Activated CD4-positive, alpha-beta T cell treated with anti-CD3 and anti-CD28 coated beads, Interleukin-2, amount 50 U/mL, for 48 hours (primary cell): ENCODE measurements at regions not wholly inside any gene's neighbourhood (a gene's known extent, or its start where the extent isn't known, plus 50 kb on each side); places are given as distances from the start of the nearest gene placed in this dataset.

ENCODE experiments used
- DNase-seq, 2 experiments: peaks; one replicate each; pipeline ENCODE4 v3.0.0-alpha.2; 2020

DNA sequence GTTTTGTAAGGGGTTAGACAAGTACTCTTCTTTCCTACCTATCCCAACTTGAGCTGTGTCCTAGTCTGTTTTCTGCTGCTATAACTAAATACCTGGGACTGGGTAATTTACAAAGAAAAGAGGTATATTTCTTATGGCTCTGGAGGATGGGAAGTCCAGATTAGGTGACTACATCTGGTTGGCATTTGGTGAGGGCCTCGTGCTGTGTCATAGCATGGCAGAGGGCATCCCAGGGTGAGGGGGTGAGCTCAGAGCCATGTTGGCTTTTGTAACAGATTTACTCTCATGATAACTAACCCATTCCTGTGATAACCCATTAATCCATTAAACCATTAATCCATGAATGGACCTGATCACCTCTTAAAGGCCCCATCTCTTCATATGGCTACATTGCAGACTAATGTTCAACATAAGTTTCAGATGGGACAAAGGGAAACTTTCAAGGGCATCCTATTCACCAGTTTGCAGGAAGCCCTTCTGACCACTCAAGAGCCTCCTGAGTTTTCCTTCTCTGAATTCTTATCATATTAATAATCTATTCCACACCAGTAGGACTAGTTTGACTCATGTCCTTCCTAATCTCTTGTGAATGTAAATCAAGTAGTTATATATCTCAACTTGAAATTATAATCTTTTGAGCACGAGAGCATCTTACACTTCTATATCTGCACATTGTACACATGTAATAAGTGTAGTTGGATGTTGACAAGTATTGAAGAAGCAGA is 185.7 kb upstream of the ZPLD1 start:
- DNase-seq: no peak

GRCh38 chr3:102255736-102256135 is 179.1 kb upstream of the ZPLD1 start:
- DNase-seq: no peak

DNA sequence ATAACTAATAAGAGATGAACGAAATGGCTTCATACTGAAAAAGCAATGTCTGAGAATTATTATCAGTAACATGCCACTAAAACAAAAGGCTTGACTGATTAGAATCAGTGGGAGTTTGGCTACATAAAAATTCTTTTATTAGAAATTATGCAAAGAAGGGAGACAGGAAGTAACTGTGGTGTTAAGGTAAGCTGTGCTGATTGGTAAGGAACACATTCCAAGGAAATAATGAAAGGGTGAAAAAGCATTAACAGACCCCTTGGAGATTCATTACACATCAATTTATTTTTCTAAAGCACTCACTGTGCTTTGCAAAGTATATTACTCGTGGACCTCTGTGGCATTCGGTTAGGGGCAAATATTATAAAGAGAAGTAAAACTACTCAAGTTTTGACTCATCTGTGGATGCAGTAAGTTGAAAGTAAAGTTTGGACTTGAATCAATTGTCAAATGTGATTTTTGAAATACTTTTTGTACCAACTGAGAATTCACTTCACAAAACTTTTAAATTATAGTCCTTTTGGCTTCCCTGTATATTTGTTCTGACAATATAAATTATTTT is 176.1 kb upstream of the ZPLD1 start:
- DNase-seq: no peak

DNA sequence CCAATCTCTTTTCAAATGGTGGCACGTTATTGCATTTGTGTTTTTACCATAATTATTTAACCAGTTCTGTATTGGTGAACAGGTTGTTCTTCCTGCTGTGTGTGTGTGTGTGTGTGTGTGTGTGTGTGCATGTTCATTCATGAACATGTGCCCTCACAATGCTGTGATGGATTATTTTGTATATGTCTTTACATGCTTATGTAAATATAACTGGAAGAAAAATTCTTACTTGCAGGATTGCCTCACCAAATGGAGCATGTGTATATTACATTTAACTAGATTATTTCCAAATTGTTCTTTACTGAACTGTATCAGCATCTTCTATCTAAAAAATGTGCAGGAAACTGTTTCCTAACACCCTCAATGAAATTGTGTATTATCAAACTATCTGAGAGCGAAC is 175.2 kb upstream of the ZPLD1 start:
- no peak for DNase-seq

- no peak for DNase-seq
Observed at GRCh38 chr3:102265720-102266119, 169.1 kb upstream of the ZPLD1 start.

DNA sequence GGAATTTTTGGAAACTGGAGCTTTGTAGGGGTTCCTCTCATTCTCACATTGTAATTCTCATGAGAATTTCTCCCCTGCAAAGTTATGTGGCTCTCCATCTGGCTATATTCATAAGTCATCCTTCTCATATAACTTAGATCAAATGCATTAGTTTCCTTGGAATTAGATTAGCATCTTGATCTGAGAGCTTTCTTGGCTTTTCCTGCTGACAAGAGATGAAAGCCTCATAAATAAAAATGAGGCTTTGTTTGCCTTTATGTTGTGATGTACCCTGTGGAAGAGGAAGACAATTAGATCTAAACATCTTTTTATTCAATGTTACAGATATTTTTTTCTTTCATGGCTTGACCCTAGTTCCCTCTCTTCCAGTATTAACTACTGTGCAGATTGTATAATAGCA is 165.4 kb upstream of the ZPLD1 start:
- no peak for DNase-seq

- DNase-seq: no peak
Observed at GRCh38 chr3:102290241-102290640, 144.6 kb upstream of the ZPLD1 start.

DNA sequence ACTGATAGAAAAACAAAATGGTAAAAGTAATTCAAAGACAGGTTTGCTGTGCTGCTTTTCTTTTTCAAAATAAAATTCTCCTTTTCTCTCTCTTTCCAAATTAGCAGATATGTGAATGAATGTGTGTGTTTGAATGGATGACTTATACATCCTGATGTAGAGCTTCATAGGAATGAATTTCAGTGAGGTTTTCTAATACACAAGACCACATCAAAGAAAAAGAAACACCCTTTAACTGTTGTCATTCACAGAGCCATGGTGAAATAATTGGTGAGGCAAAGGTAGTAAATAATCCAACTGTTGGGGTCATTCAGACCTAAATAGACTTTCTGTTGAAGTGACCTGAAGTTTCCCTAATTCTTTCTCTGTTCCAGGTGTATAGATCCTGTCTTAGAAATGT is 139.1 kb upstream of the ZPLD1 start:
- DNase-seq: no peak

- no peak for DNase-seq
Observed at GRCh38 chr3:102297072-102297658, 137.7 kb upstream of the ZPLD1 start.

DNA sequence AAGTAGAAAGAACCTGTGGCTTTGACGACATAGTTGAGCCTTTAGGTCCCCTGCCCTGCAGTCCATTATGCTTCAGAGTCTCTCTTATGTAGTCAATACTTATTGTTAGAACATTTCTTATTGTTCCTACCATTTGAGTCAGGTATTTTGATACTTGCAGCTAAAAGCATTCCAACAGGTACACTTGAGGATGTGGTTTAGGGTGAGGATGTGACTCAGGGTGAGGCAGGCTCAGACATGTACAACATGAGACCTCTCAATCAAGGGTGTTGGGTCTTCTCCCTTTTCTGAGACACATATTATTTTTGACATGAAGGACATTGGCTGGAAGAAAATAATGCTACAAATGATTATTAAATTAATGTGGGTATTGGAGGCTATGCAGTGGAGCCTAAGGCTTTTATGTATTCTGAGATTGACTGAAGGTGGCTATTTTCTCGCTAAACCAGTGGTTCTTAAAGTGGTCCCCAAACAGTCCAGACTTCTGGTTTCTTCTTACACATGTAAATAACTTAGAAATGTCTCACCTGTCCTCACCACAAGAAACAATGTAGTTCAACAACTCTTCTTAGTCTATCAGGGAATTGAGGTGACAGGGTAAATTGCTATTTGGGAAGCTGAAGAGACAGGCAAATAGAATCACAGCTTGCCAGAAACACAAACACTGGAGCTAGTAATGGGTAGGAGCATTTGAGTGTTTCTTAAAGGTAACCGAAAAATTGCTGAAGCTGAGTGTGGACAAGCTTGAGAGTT is 135.5 kb upstream of the ZPLD1 start:
- no peak for DNase-seq

DNA sequence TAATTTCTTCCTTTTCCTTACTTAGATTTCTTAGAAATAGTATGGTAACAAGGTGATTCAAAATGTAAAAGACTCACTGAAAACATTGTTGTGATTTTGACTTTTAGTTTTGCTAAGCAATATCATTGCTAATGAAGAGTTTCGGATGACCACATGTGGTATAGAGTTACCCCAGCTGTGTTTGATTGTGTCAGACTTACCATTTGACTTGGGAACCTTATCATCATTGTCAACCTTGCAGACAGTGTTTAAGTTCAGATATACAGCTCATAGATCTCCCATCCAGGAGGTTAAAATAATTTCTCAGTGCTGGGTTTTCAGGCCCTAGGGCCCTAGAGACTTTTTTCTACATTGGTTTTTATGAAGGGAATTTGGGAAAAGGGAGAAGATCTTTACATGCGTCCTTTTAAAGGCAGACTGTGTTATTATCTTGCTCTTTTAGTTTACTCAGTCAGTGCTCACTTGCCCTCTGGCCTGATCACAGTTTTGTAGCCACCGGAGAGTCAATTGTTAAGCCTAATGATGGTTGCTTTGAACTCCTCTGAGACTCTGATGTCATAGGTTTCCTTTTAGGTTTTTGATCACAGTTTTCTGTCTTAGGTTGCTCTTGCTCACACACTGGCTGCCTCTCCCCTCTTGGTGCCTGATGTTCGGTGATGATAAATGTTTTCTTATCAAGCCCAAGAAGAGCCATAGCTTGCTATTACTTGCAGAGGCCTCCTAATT is 133.5 kb upstream of the ZPLD1 start:
- DNase-seq: no peak

DNA sequence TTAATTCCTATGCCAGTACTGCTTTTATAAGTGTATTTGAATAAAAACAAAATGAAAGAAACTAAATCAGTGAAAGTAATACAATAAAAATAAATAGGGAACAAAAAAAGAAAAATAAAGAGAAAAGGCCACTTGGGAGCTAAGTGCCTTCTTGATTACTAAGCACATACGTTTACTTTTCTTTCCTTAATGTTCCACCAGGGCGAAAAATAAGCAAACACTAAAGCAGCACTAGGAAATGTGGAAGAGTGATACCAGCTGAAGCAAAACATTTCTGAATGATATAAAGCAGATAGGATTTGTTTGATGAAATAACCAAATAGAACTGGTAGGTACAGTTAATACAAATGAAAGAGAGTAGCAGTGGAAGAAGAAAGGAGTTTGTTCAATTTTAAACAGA is 132.8 kb upstream of the ZPLD1 start:
- DNase-seq: no peak

GRCh38 chr3:102304550-102304949 is 130.3 kb upstream of the ZPLD1 start:
- no peak for DNase-seq

DNA sequence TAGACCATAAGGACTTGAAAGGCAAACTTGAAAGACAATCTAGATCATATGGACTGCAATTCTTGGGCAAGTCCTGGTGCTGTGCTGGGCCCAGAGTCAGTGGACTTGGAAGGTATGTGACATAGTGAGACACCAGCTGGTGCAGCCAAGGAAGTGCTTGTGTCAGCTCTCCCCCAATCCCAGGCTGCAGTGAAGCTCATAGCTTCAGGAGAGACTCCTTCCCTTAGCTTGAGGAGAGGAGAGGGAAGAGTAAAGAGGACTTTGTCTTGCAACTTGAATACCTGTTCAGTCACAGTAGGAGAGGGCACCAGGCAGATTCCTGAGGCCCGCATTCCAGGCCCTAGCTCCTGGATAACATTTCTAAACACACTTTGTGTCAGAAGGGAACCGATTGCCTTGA is 127.4 kb upstream of the ZPLD1 start:
- DNase-seq: no peak

- DNase-seq: no peak
Observed at GRCh38 chr3:102329066-102329465, 105.7 kb upstream of the ZPLD1 start.

DNA sequence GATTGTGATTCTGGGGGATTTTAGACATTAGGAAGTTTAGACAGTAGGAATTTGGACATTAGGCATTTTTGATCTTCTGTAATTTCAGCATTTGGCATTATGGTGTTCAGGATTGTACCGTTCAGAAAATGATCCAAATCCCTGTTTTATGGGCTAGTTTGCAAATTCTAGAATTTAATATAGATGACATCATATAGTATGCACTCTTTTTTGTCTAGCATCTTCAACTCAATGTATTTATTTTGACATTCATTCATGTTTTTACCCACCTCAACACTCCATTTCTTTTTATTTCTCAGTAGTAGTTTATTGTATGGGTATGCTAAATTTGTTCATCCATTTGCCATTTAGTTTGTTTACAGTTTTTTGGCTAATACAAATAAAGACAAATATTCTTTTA is 105.3 kb upstream of the ZPLD1 start:
- DNase-seq: no peak

GRCh38 chr3:102332205-102332604 is 102.6 kb upstream of the ZPLD1 start:
- no peak for DNase-seq

GRCh38 chr3:102332934-102333333 is 101.9 kb upstream of the ZPLD1 start:
- no peak for DNase-seq

DNA sequence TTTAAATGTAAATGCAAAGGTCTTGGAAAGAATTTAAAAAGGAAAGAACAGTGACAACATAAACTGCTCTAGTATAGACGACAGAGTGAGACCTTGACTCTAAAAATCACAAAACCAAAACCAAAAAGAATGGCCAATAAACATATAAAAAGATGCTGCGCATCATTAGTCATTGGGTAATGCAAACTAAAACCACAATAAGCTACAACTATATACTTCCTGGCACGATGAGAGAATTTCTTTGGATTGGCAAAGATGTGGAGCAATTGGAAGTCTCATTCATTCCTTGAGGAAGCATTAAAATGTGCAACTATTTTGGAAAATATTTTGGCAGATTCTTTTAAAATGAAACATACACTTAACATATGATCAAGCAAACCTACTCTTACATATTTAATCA is 98.7 kb upstream of the ZPLD1 start:
- DNase-seq: no peak

DNA sequence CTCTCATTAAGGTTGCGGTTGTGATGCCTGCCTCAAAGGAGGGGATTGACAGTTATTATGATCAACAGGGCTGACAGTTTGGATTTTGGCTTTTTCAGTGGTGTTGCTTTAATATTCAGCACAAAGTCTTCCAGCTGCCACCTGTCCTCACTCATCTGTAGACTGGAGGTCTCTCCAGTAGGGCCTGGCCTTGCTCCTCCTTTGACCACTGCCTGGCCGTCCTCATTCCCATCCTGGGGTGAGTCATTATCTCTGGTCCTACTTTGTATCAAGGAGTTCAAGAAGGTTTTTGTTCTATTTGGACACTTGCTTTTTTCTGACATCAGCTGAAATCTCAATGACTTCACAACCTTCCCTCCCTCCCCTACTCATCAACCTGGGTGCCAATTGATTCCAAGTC is 95.1 kb upstream of the ZPLD1 start:
- DNase-seq: no peak

DNA sequence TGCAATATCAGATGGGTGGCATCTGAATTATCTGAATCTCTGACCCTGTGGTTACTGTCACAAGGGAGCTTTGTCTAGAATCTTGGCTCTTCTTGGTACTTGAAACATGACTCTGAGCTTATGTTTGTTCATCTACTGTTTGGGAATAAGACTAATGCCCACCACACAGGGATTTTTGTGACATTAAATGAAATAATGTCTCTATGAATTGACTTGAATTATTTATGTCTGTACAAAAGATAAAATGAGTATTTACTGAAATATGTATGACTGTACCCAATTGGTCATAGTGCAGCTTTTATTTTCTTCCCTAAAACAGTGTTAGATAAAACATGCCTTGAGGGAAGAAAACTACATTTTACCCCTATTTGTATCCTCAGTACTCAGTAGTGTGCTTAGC is 87.9 kb upstream of the ZPLD1 start:
- no peak for DNase-seq

DNA sequence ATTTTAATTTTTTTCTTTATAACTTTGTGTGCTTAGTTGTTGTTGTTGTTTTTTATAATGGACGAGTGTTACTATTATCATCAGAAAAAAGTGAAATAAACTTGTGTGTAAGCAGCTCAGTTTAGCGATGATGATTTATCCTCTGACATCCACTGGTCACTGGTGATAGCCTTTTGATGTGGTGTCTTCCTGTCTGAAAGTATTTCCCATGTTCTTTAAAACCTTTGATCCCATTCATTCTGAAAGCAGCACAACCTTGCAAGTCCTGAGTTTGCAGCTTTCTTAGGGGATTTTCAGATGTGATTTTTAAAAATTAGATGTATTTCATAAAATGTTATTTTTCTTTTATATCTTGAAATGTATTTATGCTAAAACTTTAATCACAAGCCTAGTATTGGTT is 85.9 kb upstream of the ZPLD1 start:
- DNase-seq: no peak

DNA sequence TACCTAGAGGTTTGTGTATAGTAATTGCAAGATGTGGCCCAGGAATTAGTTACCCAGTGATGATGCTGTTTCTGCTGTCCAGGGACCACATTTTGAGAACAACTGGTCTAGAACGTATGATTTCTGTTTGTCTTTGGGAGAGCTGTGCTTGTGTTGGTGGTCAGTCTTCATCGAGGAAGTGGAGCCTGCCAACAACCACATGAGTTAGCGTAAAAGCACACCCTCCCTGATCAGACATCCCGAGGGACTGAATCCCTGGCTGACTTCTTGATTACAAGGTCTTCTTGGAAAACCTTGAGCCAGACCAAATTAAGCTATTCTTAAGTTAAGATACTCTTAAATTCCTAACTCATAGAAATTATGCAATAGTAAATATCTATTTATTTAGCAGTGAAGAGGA is 81.7 kb upstream of the ZPLD1 start:
- DNase-seq: no peak
